Chondrocyte (in vitro differentiated cells): ENCODE measurements at regions not wholly inside any gene's neighbourhood (a gene's known extent, or its start where the extent isn't known, plus 50 kb on each side); places are given as distances from the start of the nearest gene placed in this dataset.

Source experiments
- DNase-seq: peaks from one replicate; pipeline ENCODE4 v3.0.0; 2021; ENCODE audit warnings: mixed read lengths, low spot score
- H3K27ac Mint-ChIP-seq: one replicate; pipeline ENCODE4 v1.8.0; 2021; ENCODE audit warnings: mild to moderate bottlenecking, moderate library complexity, mixed read lengths; ENCODE audit not compliant: unreplicated experiment
- H3K27me3 Mint-ChIP-seq: 2 replicates; pipeline ENCODE4 v1.8.0; 2021; ENCODE audit warnings: low read depth, mixed read lengths
- H3K36me3 Mint-ChIP-seq: 2 replicates; pipeline ENCODE4 v1.8.0; 2021; ENCODE audit warnings: low read depth, mixed read lengths
- H3K4me1 Mint-ChIP-seq: 2 replicates; pipeline ENCODE4 v1.8.0; 2021; ENCODE audit warnings: low read depth, mild to moderate bottlenecking, mixed read lengths
- H3K4me3 Mint-ChIP-seq: one replicate; pipeline ENCODE4 v1.8.0; 2021; ENCODE audit warnings: mild to moderate bottlenecking, moderate library complexity, mixed read lengths; ENCODE audit not compliant: unreplicated experiment
- H3K9me3 Mint-ChIP-seq: 2 replicates; pipeline ENCODE4 v1.8.0; 2021; ENCODE audit warnings: low read depth, mixed read lengths
- CTCF ChIP-seq: fragments of 200-600 bp; sonication (generic); IDR thresholded peaks from 2 replicates; pipeline ENCODE4 v1.5.0; 2021; ENCODE audit warnings: antibody characterized with exemption, mild to moderate bottlenecking, moderate library complexity

DNA sequence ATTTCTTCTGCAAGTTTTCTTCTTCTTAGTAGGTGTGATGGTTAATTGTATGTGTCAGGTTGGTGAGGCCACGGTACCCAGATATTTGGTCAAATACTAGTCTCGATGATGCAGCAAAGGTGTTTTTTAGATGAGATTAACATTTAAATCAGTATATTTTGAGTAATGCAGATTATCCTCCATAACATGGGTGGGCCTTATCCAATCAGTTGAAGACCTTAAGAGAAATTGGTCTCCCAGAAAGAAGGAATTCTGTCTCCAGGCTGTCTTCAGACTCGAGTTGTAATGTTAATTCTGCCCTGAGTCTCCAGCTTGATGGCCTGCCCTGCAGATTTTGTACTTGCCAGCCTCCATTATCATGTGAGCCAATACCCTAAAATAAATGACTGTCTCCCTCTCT lies 122.5 kb upstream of the TSPAN5 start:
- Mint-ChIP-seq H3K9me3 (no peaks in the 10 kb centered on the region), H3K27me3 (no peaks in the 10 kb centered on the region), H3K4me3 (no peak overlapping the region), H3K27ac (no peak overlapping the region), H3K4me1 (peaks cover 13% of the 10 kb centered on the region), H3K36me3 (no peaks in the 10 kb centered on the region)
- no peak for TF ChIP-seq CTCF
- DNase-seq = no peak

- no peak overlapping the region for H3K27ac Mint-ChIP-seq
These were observed 120.7 kb upstream of the TSPAN5 start for GRCh38 chr4:98779088-98779487.

DNA sequence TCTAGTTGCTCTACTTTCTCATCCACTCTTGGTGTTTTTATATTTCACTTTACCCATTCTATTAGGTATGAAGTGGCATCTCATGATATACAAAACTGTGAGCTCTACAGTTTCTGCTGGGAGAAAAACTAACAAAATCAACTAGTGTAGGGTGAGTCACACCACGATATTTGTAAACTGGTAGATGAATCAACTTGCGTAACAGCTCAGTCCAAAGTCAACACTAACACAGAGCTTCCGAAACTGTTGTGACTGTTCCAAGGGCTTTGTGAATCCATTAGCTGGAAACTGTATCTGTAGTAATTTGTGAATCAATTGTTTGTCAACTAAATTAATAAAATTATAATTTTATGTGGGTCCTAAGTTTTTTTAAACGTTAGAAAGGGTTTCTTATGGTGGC lies 119.8 kb upstream of the TSPAN5 start:
- Mint-ChIP-seq H3K36me3 (no peaks in the 10 kb centered on the region), H3K4me1 (peaks cover 13% of the 10 kb centered on the region), H3K9me3 (no peaks in the 10 kb centered on the region), H3K27ac (no peak overlapping the region), H3K27me3 (no peaks in the 10 kb centered on the region), H3K4me3 (no peak overlapping the region)
- DNase-seq = no peak
- TF ChIP-seq CTCF = no peak

More at GRCh38 chr4:98779088-98779487, 120.7 kb upstream of the TSPAN5 start:
- TF ChIP-seq CTCF = no peak
- Mint-ChIP-seq H3K27me3 (no peaks in the 10 kb centered on the region), H3K36me3 (no peaks in the 10 kb centered on the region), H3K4me1 (peaks cover 13% of the 10 kb centered on the region), H3K9me3 (no peaks in the 10 kb centered on the region), H3K4me3 (no peak overlapping the region)
- DNase-seq = no peak

DNA sequence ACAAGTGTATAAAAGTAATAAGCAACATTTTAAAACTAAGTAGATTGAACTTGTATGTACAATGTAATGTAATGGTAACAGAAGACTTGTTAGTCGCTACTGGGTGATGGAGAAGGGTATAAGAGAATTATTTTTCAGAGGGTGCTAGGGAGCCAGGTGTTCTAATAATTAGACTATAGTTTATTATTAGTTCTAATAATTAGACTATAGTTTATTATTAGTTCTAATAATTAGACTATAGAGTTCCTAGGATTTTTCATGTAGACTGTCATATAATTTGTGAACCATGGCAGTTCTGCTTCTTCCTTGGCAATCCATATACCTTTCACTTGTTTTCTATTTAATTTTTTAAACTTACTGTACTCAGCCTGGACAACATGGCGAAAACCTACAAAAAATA lies 117.3 kb upstream of the TSPAN5 start:
- no peaks in the 10 kb centered on the region for H3K36me3 Mint-ChIP-seq
- H3K4me3 Mint-ChIP-seq = no peak overlapping the region
- H3K9me3 Mint-ChIP-seq = no peaks in the 10 kb centered on the region
- no peak for TF ChIP-seq CTCF
- H3K4me1 Mint-ChIP-seq = peaks cover 13% of the 10 kb centered on the region
- no peak for DNase-seq
- no peak overlapping the region for H3K27ac Mint-ChIP-seq
- H3K27me3 Mint-ChIP-seq = no peaks in the 10 kb centered on the region

- Mint-ChIP-seq H3K4me1 (peaks cover 1% of the 10 kb centered on the region), H3K4me3 (no peak overlapping the region), H3K27me3 (peaks cover 3% of the 10 kb centered on the region), H3K36me3 (peaks cover 2% of the 10 kb centered on the region), H3K9me3 (peaks cover 8% of the 10 kb centered on the region), H3K27ac (no peak overlapping the region)
- no peak for DNase-seq
- TF ChIP-seq CTCF = no peak
These were observed 115.2 kb upstream of the TSPAN5 start for GRCh38 chr4:98773638-98774037.
